ENCODE measurements at regions not wholly inside any gene's neighbourhood (a gene's known extent, or its start where the extent isn't known, plus 50 kb on each side); places are given as distances from the start of the nearest gene placed in this dataset.
"Not testable (repeated sequence)": the region's sequence is repeated elsewhere in the genome, so short reads cannot be mapped to it uniquely, and the experiment has no call there.

- no peak overlapping the region for H3K4me3 ChIP-seq (ENCODE audit: insufficient read depth, low read depth, low read length)
- H3K4me1 ChIP-seq (ENCODE audit: control insufficient read depth, insufficient read depth, low read length), result no peaks in the 10 kb centered on the region
- no peaks in the 10 kb centered on the region for H3K36me3 ChIP-seq (ENCODE audit: control insufficient read depth, insufficient read depth, low read length)
- no peak overlapping the region for H3K27ac ChIP-seq (ENCODE audit: insufficient read depth, low read depth, low read length, poor library complexity, severe bottlenecking)
- 100% methylated on average over 1 of the region's 1 CpG; no CpG with 5 or more reads in 1 of the 2 experiments for WGBS, 2 experiments
- no peaks in the 10 kb centered on the region for H3K27me3 ChIP-seq (ENCODE audit: control insufficient read depth, insufficient read depth, low read length, poor library complexity, severe bottlenecking)
- H3K9me3 ChIP-seq (ENCODE audit: control insufficient read depth, low read length), result no peaks in the 10 kb centered on the region
Observed at GRCh38 chr17:71636644-71637043, 484.2 kb upstream of the SOX9 start.

GRCh38 chr17:71638668-71639067, 482.2 kb upstream of the SOX9 start:
- H3K27ac ChIP-seq (ENCODE audit: insufficient read depth, low read depth, low read length, poor library complexity, severe bottlenecking), result no peak overlapping the region
- no peaks in the 10 kb centered on the region for H3K4me1 ChIP-seq (ENCODE audit: control insufficient read depth, insufficient read depth, low read length)
- no peaks in the 10 kb centered on the region for H3K27me3 ChIP-seq (ENCODE audit: control insufficient read depth, insufficient read depth, low read length, poor library complexity, severe bottlenecking)
- no peak overlapping the region for H3K4me3 ChIP-seq (ENCODE audit: insufficient read depth, low read depth, low read length)
- no peaks in the 10 kb centered on the region for H3K36me3 ChIP-seq (ENCODE audit: control insufficient read depth, insufficient read depth, low read length)
- WGBS, 2 experiments, result 93 to 100% methylated on average over 3 to 4 of the region's 4 CpGs
- no peaks in the 10 kb centered on the region for H3K9me3 ChIP-seq (ENCODE audit: control insufficient read depth, low read length)

GRCh38 chr17:71639865-71640264, 481.0 kb upstream of the SOX9 start:
- Histone ChIP-seq H3K4me1 (ENCODE audit: control insufficient read depth, insufficient read depth, low read length) (no peaks in the 10 kb centered on the region), H3K9me3 (ENCODE audit: control insufficient read depth, low read length) (no peaks in the 10 kb centered on the region), H3K27me3 (ENCODE audit: control insufficient read depth, insufficient read depth, low read length, poor library complexity, severe bottlenecking) (no peaks in the 10 kb centered on the region), H3K4me3 (ENCODE audit: insufficient read depth, low read depth, low read length) (no peak overlapping the region), H3K36me3 (ENCODE audit: control insufficient read depth, insufficient read depth, low read length) (no peaks in the 10 kb centered on the region), H3K27ac (ENCODE audit: insufficient read depth, low read depth, low read length, poor library complexity, severe bottlenecking) (no peak overlapping the region)

DNA sequence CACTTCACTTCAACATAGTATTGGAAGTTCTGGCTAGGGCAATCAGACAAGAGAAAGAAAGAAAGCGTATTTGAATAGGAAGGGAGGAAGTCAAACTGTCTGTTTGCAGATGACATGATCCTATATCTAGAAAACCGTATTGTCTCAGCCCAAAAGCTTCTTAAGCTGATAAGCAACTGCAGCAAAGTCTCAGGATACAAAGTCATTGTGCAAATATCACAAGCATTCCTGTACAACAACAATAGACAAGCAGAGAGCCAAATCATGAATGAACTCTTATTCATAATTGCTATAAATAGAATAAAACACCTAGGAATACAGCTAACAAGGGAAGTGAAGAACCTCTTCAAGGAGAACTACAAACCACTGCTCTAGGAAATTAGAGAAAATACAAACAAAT, 473.9 kb upstream of the SOX9 start:
- H3K36me3 ChIP-seq (ENCODE audit: control insufficient read depth, insufficient read depth, low read length); H3K27me3 ChIP-seq (ENCODE audit: control insufficient read depth, insufficient read depth, low read length, poor library complexity, severe bottlenecking); H3K4me3 ChIP-seq (ENCODE audit: insufficient read depth, low read depth, low read length); H3K9me3 ChIP-seq (ENCODE audit: control insufficient read depth, low read length); H3K4me1 ChIP-seq (ENCODE audit: control insufficient read depth, insufficient read depth, low read length); H3K27ac ChIP-seq (ENCODE audit: insufficient read depth, low read depth, low read length, poor library complexity, severe bottlenecking): not testable (repeated sequence)
- WGBS, 2 experiments, result 84 to 96% methylated on average over 2 of the region's 2 CpGs

- not testable (repeated sequence) for H3K36me3 ChIP-seq (ENCODE audit: control insufficient read depth, insufficient read depth, low read length); H3K27ac ChIP-seq (ENCODE audit: insufficient read depth, low read depth, low read length, poor library complexity, severe bottlenecking); H3K27me3 ChIP-seq (ENCODE audit: control insufficient read depth, insufficient read depth, low read length, poor library complexity, severe bottlenecking); H3K4me1 ChIP-seq (ENCODE audit: control insufficient read depth, insufficient read depth, low read length); H3K9me3 ChIP-seq (ENCODE audit: control insufficient read depth, low read length); H3K4me3 ChIP-seq (ENCODE audit: insufficient read depth, low read depth, low read length)
- WGBS, 2 experiments, result 85 to 92% methylated on average over 2 of the region's 2 CpGs
Observed at GRCh38 chr17:71648342-71648741, 472.5 kb upstream of the SOX9 start.

GRCh38 chr17:71649941-71650350, 470.9 kb upstream of the SOX9 start:
- H3K4me3 ChIP-seq (ENCODE audit: insufficient read depth, low read depth, low read length), result no peak overlapping the region
- H3K4me1 ChIP-seq (ENCODE audit: control insufficient read depth, insufficient read depth, low read length), result no peaks in the 10 kb centered on the region
- H3K27ac ChIP-seq (ENCODE audit: insufficient read depth, low read depth, low read length, poor library complexity, severe bottlenecking), result no peak overlapping the region
- no peaks in the 10 kb centered on the region for H3K27me3 ChIP-seq (ENCODE audit: control insufficient read depth, insufficient read depth, low read length, poor library complexity, severe bottlenecking)
- H3K9me3 ChIP-seq (ENCODE audit: control insufficient read depth, low read length), result peaks cover 2% of the 10 kb centered on the region
- no peaks in the 10 kb centered on the region for H3K36me3 ChIP-seq (ENCODE audit: control insufficient read depth, insufficient read depth, low read length)

GRCh38 chr17:71655542-71655941, 465.3 kb upstream of the SOX9 start:
- H3K9me3 ChIP-seq (ENCODE audit: control insufficient read depth, low read length), result no peaks in the 10 kb centered on the region
- no peaks in the 10 kb centered on the region for H3K36me3 ChIP-seq (ENCODE audit: control insufficient read depth, insufficient read depth, low read length)
- H3K4me1 ChIP-seq (ENCODE audit: control insufficient read depth, insufficient read depth, low read length), result no peaks in the 10 kb centered on the region
- no peak overlapping the region for H3K4me3 ChIP-seq (ENCODE audit: insufficient read depth, low read depth, low read length)
- no peak overlapping the region for H3K27ac ChIP-seq (ENCODE audit: insufficient read depth, low read depth, low read length, poor library complexity, severe bottlenecking)
- H3K27me3 ChIP-seq (ENCODE audit: control insufficient read depth, insufficient read depth, low read length, poor library complexity, severe bottlenecking), result no peaks in the 10 kb centered on the region

- Histone ChIP-seq H3K27ac (ENCODE audit: insufficient read depth, low read depth, low read length, poor library complexity, severe bottlenecking) (no peak overlapping the region), H3K4me1 (ENCODE audit: control insufficient read depth, insufficient read depth, low read length) (no peaks in the 10 kb centered on the region), H3K9me3 (ENCODE audit: control insufficient read depth, low read length) (no peaks in the 10 kb centered on the region), H3K4me3 (ENCODE audit: insufficient read depth, low read depth, low read length) (no peak overlapping the region), H3K27me3 (ENCODE audit: control insufficient read depth, insufficient read depth, low read length, poor library complexity, severe bottlenecking) (no peaks in the 10 kb centered on the region), H3K36me3 (ENCODE audit: control insufficient read depth, insufficient read depth, low read length) (no peaks in the 10 kb centered on the region)
- WGBS, 2 experiments, result 93 to 95% methylated on average over 4 to 6 of the region's 6 CpGs
Observed at GRCh38 chr17:71656964-71657858, 463.6 kb upstream of the SOX9 start.

DNA sequence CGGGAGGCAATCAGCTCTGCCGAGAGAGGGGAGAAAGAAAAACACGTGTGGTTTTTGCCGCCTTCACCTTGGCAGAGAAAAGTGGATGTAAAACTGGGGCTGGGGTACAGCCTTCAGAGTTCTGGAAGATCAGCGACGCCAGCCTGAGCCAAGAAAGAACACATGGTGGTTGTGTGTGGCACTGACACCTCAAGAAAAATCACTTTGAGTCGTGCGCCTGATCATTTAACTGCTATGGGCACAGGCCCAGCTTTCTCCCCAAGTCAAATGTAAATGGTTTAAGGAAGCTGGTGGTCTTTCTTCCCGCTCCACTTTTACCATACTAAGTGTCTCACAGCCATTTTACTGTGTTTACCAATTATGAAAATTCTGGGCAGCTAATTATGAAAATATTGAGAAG, 461.8 kb upstream of the SOX9 start:
- no peak overlapping the region for H3K27ac ChIP-seq (ENCODE audit: insufficient read depth, low read depth, low read length, poor library complexity, severe bottlenecking)
- no peaks in the 10 kb centered on the region for H3K4me1 ChIP-seq (ENCODE audit: control insufficient read depth, insufficient read depth, low read length)
- no peaks in the 10 kb centered on the region for H3K36me3 ChIP-seq (ENCODE audit: control insufficient read depth, insufficient read depth, low read length)
- no peak overlapping the region for H3K4me3 ChIP-seq (ENCODE audit: insufficient read depth, low read depth, low read length)
- H3K9me3 ChIP-seq (ENCODE audit: control insufficient read depth, low read length), result no peaks in the 10 kb centered on the region
- WGBS, 2 experiments, result 92 to 96% methylated on average over 8 to 9 of the region's 9 CpGs
- H3K27me3 ChIP-seq (ENCODE audit: control insufficient read depth, insufficient read depth, low read length, poor library complexity, severe bottlenecking), result no peaks in the 10 kb centered on the region

GRCh38 chr17:71664861-71665260, 456.0 kb upstream of the SOX9 start:
- no peaks in the 10 kb centered on the region for H3K9me3 ChIP-seq (ENCODE audit: control insufficient read depth, low read length)
- no peaks in the 10 kb centered on the region for H3K4me1 ChIP-seq (ENCODE audit: control insufficient read depth, insufficient read depth, low read length)
- H3K36me3 ChIP-seq (ENCODE audit: control insufficient read depth, insufficient read depth, low read length), result no peaks in the 10 kb centered on the region
- H3K27ac ChIP-seq (ENCODE audit: insufficient read depth, low read depth, low read length, poor library complexity, severe bottlenecking), result no peak overlapping the region
- no peaks in the 10 kb centered on the region for H3K27me3 ChIP-seq (ENCODE audit: control insufficient read depth, insufficient read depth, low read length, poor library complexity, severe bottlenecking)
- H3K4me3 ChIP-seq (ENCODE audit: insufficient read depth, low read depth, low read length), result no peak overlapping the region

GRCh38 chr17:71666047-71666446, 454.8 kb upstream of the SOX9 start:
- H3K4me3 ChIP-seq (ENCODE audit: insufficient read depth, low read depth, low read length), result no peak overlapping the region
- no peaks in the 10 kb centered on the region for H3K27me3 ChIP-seq (ENCODE audit: control insufficient read depth, insufficient read depth, low read length, poor library complexity, severe bottlenecking)
- no peak overlapping the region for H3K27ac ChIP-seq (ENCODE audit: insufficient read depth, low read depth, low read length, poor library complexity, severe bottlenecking)
- WGBS, 2 experiments, result 88 to 92% methylated on average over 2 of the region's 2 CpGs
- H3K9me3 ChIP-seq (ENCODE audit: control insufficient read depth, low read length), result no peaks in the 10 kb centered on the region
- H3K4me1 ChIP-seq (ENCODE audit: control insufficient read depth, insufficient read depth, low read length), result no peaks in the 10 kb centered on the region
- H3K36me3 ChIP-seq (ENCODE audit: control insufficient read depth, insufficient read depth, low read length), result no peaks in the 10 kb centered on the region

Data from ectodermal cell (in vitro differentiated cells).